Liver (tissue), 8 donors: ENCODE measurements at regions not wholly inside any gene's neighbourhood (a gene's known extent, or its start where the extent isn't known, plus 50 kb on each side); places are given as distances from the start of the nearest gene placed in this dataset.

Source experiments
- DNase-seq: peaks from one replicate; pipeline ENCODE4 v3.0.0-alpha.2; 2017; ENCODE audit warnings: low spot score
- H3K27ac ChIP-seq, 2 donors: one replicate each; pipeline ENCODE4 v1.7.0; 2013; ENCODE audit warnings: inconsistent platforms in 2 of 2, low read length in 2 of 2, control low read depth in 1 of 2, low read depth in 1 of 2, mild to moderate bottlenecking in 1 of 2
- H3K27me3 ChIP-seq, 4 donors: one replicate each; pipeline versions ENCODE4 v1.6.1 to v1.7.0; 2013; ENCODE audit warnings: low read length in 3 of 4, inconsistent platforms in 1 of 4, mild to moderate bottlenecking in 1 of 4, moderate library complexity in 1 of 4; ENCODE audit not compliant: control insufficient read depth in 4 of 4, insufficient read depth in 4 of 4
- H3K36me3 ChIP-seq, 4 donors: one replicate each; pipeline versions ENCODE4 v1.6.1 to v1.7.0; 2013; ENCODE audit warnings: low read length in 3 of 4, mild to moderate bottlenecking in 3 of 4, low read depth in 1 of 4, moderate library complexity in 1 of 4; ENCODE audit not compliant: control insufficient read depth in 4 of 4, insufficient read depth in 3 of 4
- H3K4me1 ChIP-seq, 4 donors: one replicate each; pipeline versions ENCODE4 v1.6.1 to v1.7.0; 2013; ENCODE audit warnings: low read length in 3 of 4, mild to moderate bottlenecking in 3 of 4, moderate library complexity in 1 of 4; ENCODE audit not compliant: control insufficient read depth in 4 of 4, insufficient read depth in 4 of 4
- H3K4me3 ChIP-seq, 3 donors: one replicate each; pipeline versions ENCODE4 v1.6.1 to v1.7.0; 2013; ENCODE audit warnings: low read length in 3 of 3, control low read depth in 1 of 3, low read depth in 1 of 3, mild to moderate bottlenecking in 1 of 3
- H3K9ac ChIP-seq, 2 donors: one replicate each; pipeline ENCODE4 v1.7.0; 2013; ENCODE audit warnings: low read length in 2 of 2, mild to moderate bottlenecking in 2 of 2, moderate library complexity in 2 of 2, control low read depth in 1 of 2, low read depth in 1 of 2
- H3K9me3 ChIP-seq, 4 donors: one replicate each; pipeline versions ENCODE4 v1.6.1 to v1.7.0; 2013; ENCODE audit warnings: low read length in 3 of 4; ENCODE audit not compliant: control insufficient read depth in 4 of 4
- EGR1 ChIP-seq, 2 donors: IDR thresholded peaks; 2 replicates each; pipeline ENCODE4 v1.6.1; 2016 to 2018; ENCODE audit warnings: antibody characterized with exemption in 2 of 2, low read depth in 2 of 2
- FOXA1 ChIP-seq: IDR thresholded peaks from 2 replicates; pipeline ENCODE4 v1.6.1; 2016; ENCODE audit warnings: antibody characterized with exemption
- FOXA2 ChIP-seq: IDR thresholded peaks from 2 replicates; pipeline ENCODE4 v1.6.1; 2016; ENCODE audit warnings: antibody characterized with exemption
- GABPA ChIP-seq, 2 donors: IDR thresholded peaks in 1 of 2; conservative IDR thresholded peaks in 1 of 2; 2 replicates each; pipeline ENCODE4 v1.6.1; 2016; ENCODE audit warnings: antibody characterized with exemption in 2 of 2, mild to moderate bottlenecking in 1 of 2, moderate library complexity in 1 of 2
- HNF4A ChIP-seq, 2 donors: conservative IDR thresholded peaks; 2 replicates each; pipeline ENCODE4 v1.6.1; 2016; ENCODE audit warnings: antibody characterized with exemption in 2 of 2, mild to moderate bottlenecking in 2 of 2
- HNF4G ChIP-seq: IDR thresholded peaks from 2 replicates; pipeline ENCODE4 v1.6.1; 2016; ENCODE audit warnings: antibody characterized with exemption
- JUND ChIP-seq, 2 donors: IDR thresholded peaks; 2 replicates each; pipeline ENCODE4 v1.6.1; 2016; ENCODE audit warnings: antibody characterized with exemption in 2 of 2
- MAX ChIP-seq: IDR thresholded peaks from 2 replicates; pipeline ENCODE4 v1.6.1; 2016; ENCODE audit warnings: antibody characterized with exemption
- NR2F2 ChIP-seq: IDR thresholded peaks from 2 replicates; pipeline ENCODE4 v1.6.1; 2016; ENCODE audit warnings: antibody characterized with exemption
- RXRA ChIP-seq, 2 donors: IDR thresholded peaks; 2 replicates each; pipeline ENCODE4 v1.6.1; 2017 to 2018; ENCODE audit warnings: antibody characterized with exemption in 2 of 2, mild to moderate bottlenecking in 1 of 2
- SP1 ChIP-seq: IDR thresholded peaks from 2 replicates; pipeline ENCODE4 v1.6.1; 2018; ENCODE audit warnings: antibody characterized with exemption, mild to moderate bottlenecking
- TAF1 ChIP-seq: conservative IDR thresholded peaks from 2 replicates; pipeline ENCODE4 v1.6.1; 2016; ENCODE audit warnings: antibody characterized with exemption, mild to moderate bottlenecking
- YY1 ChIP-seq: IDR thresholded peaks from 2 replicates; pipeline ENCODE4 v1.6.1; 2016; ENCODE audit warnings: antibody characterized with exemption, mild to moderate bottlenecking
- WGBS: extraction: QIAGEN DNeasy Blood & Tissue Kit; methylation state at CpG from one replicate; pipeline ENCODE4 v1.1.7; 2013; 5-methylcytosine and 5-hydroxymethylcytosine counted together
- TF ChIP-seq, protein P1 (sequence below): fragments of 150-350 bp; IDR thresholded peaks from 2 replicates; pipeline ENCODE4 v1.5.1; 2017; ENCODE audit warnings: improper control_type of control experiment, low read depth, low read length; ENCODE audit not compliant: missing input control
- TF ChIP-seq, protein P2 (sequence below): IDR thresholded peaks from 2 replicates; pipeline ENCODE4 v1.6.1; 2016; ENCODE audit warnings: antibody characterized with exemption, mild to moderate bottlenecking
- TF ChIP-seq, protein P3 (sequence below): IDR thresholded peaks from 2 replicates; pipeline ENCODE4 v1.6.1; 2016; ENCODE audit warnings: antibody characterized with exemption
- TF ChIP-seq, protein P4 (sequence below): IDR thresholded peaks from 2 replicates; pipeline ENCODE4 v1.6.1; 2016; ENCODE audit warnings: antibody characterized with exemption
- donor health status: healthy.
- donor health status: healthy.
- donor health status: healthy.
- donor health status: healthy.
- donor health status: healthy.

DNA sequence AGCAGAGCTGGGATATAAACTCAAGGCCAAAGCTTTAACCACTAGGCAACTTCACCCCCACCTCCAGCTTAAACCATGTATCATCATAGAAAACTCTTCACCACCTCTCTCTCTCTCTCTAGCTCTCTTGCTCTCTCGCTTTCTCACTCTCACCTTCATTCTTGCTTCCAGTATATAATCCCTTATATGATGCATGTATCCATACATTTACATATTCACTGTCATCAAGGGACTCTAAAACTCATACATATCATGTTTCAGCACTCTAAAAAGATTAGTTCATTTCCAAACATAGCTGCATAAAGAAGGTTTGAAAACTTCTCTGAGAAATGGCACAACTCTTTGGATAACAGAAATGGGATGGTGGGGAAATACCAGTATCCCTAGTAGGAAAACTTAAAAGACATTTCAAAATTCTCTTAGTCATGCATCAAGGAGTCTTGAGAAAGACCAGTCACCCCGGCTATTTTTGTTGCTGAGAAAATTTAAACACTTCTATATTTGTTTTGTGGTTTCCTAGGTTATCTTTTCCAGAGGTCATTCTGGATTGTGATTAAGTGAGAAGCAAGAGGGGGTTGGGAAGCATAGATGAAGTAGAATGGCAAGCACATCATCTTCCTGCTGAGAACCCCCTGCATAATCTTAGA lies 447.8 kb upstream of the THBS1 start:
- Histone ChIP-seq H3K4me3 (no peak overlapping the region), H3K9me3 (no peaks in the 10 kb centered on the region), H3K36me3 (no peaks in the 10 kb centered on the region), H3K27me3 (no peaks in the 10 kb centered on the region), H3K9ac (no peak overlapping the region), H3K4me1 (no peaks in the 10 kb centered on the region), H3K27ac (no peak overlapping the region)
- TF ChIP-seq RXRA (IDR thresholded peaks at IDR 0.05) (no peak), FOXA1 (no peak), MAX (no peak), GABPA (IDR thresholded peaks at IDR 0.05 in 1 of 2, conservative IDR thresholded peaks at IDR 0.05 in 1 of 2) (no peak), HNF4A (conservative IDR thresholded peaks at IDR 0.05) (no peak), TAF1 (no peak), FOXA2 (no peak), NR2F2 (no peak), HNF4G (no peak), SP1 (no peak), EGR1 (IDR thresholded peaks at IDR 0.05; ENCODE audit: low read depth in 2 of 2) (no peak)
- TF ChIP-seq, protein P1, sequence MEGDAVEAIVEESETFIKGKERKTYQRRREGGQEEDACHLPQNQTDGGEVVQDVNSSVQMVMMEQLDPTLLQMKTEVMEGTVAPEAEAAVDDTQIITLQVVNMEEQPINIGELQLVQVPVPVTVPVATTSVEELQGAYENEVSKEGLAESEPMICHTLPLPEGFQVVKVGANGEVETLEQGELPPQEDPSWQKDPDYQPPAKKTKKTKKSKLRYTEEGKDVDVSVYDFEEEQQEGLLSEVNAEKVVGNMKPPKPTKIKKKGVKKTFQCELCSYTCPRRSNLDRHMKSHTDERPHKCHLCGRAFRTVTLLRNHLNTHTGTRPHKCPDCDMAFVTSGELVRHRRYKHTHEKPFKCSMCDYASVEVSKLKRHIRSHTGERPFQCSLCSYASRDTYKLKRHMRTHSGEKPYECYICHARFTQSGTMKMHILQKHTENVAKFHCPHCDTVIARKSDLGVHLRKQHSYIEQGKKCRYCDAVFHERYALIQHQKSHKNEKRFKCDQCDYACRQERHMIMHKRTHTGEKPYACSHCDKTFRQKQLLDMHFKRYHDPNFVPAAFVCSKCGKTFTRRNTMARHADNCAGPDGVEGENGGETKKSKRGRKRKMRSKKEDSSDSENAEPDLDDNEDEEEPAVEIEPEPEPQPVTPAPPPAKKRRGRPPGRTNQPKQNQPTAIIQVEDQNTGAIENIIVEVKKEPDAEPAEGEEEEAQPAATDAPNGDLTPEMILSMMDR = no peak
- TF ChIP-seq, protein P2, sequence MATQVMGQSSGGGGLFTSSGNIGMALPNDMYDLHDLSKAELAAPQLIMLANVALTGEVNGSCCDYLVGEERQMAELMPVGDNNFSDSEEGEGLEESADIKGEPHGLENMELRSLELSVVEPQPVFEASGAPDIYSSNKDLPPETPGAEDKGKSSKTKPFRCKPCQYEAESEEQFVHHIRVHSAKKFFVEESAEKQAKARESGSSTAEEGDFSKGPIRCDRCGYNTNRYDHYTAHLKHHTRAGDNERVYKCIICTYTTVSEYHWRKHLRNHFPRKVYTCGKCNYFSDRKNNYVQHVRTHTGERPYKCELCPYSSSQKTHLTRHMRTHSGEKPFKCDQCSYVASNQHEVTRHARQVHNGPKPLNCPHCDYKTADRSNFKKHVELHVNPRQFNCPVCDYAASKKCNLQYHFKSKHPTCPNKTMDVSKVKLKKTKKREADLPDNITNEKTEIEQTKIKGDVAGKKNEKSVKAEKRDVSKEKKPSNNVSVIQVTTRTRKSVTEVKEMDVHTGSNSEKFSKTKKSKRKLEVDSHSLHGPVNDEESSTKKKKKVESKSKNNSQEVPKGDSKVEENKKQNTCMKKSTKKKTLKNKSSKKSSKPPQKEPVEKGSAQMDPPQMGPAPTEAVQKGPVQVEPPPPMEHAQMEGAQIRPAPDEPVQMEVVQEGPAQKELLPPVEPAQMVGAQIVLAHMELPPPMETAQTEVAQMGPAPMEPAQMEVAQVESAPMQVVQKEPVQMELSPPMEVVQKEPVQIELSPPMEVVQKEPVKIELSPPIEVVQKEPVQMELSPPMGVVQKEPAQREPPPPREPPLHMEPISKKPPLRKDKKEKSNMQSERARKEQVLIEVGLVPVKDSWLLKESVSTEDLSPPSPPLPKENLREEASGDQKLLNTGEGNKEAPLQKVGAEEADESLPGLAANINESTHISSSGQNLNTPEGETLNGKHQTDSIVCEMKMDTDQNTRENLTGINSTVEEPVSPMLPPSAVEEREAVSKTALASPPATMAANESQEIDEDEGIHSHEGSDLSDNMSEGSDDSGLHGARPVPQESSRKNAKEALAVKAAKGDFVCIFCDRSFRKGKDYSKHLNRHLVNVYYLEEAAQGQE = no peak
- TF ChIP-seq, protein P3, sequence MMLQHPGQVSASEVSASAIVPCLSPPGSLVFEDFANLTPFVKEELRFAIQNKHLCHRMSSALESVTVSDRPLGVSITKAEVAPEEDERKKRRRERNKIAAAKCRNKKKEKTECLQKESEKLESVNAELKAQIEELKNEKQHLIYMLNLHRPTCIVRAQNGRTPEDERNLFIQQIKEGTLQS = no peak
- TF ChIP-seq, protein P4, sequence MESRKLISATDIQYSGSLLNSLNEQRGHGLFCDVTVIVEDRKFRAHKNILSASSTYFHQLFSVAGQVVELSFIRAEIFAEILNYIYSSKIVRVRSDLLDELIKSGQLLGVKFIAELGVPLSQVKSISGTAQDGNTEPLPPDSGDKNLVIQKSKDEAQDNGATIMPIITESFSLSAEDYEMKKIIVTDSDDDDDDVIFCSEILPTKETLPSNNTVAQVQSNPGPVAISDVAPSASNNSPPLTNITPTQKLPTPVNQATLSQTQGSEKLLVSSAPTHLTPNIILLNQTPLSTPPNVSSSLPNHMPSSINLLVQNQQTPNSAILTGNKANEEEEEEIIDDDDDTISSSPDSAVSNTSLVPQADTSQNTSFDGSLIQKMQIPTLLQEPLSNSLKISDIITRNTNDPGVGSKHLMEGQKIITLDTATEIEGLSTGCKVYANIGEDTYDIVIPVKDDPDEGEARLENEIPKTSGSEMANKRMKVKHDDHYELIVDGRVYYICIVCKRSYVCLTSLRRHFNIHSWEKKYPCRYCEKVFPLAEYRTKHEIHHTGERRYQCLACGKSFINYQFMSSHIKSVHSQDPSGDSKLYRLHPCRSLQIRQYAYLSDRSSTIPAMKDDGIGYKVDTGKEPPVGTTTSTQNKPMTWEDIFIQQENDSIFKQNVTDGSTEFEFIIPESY = no peak
- WGBS = 53% methylated on average over 2 of the region's 2 CpGs
- DNase-seq = no peak

GRCh38 chr15:39134282-39134681 lies 446.6 kb upstream of the THBS1 start:
- Histone ChIP-seq H3K9ac (no peak overlapping the region), H3K27me3 (no peaks in the 10 kb centered on the region), H3K27ac (no peak overlapping the region), H3K4me3 (no peak overlapping the region), H3K36me3 (no peaks in the 10 kb centered on the region), H3K9me3 (no peaks in the 10 kb centered on the region), H3K4me1 (no peaks in the 10 kb centered on the region)
- WGBS = 93% methylated on average over 1 of the region's 1 CpG
- no peak for DNase-seq
- TF ChIP-seq SP1 (no peak), FOXA1 (no peak), YY1 (no peak), TAF1 (no peak), RXRA (IDR thresholded peaks at IDR 0.05) (no peak), HNF4G (no peak), JUND (IDR thresholded peaks at IDR 0.05) (no peak), NR2F2 (no peak), EGR1 (IDR thresholded peaks at IDR 0.05; ENCODE audit: low read depth in 2 of 2) (no peak)
- TF ChIP-seq, protein P1 = no peak
- TF ChIP-seq, protein P3 = no peak
- TF ChIP-seq, protein P2 = no peak
